ENCODE measurements at regions not wholly inside any gene's neighbourhood (a gene's known extent, or its start where the extent isn't known, plus 50 kb on each side); places are given as distances from the start of the nearest gene placed in this dataset.
A peak's percentile ranks its signal among the peaks of the same experiment; 100 is the strongest.

DNA sequence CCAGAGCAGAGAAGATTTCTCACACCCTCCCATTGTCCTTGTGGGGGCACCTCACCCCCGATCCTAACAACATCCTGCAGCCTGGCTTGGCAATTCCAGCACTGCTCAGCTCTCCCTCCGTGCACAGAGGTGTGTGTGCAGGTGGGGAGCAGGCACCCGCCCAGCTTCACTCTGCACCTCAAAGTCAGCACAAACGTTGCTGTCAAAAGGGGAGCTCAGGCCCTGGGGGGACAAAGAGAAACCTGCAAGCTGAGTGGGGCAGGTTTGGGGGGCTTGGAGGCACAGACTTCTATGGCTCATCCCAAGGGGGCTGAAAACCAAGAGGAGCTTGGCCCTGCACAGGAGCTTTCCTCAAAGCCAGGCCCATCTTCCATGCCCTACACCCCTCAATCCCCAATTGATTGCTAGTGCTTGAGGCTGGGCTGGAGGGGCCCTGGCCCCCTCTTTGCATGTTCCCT, 231.9 kb upstream of the TNRC6C start:
- Histone ChIP-seq H3K27me3 (no peaks in the 10 kb centered on the region), H3K9me3 (no peaks in the 10 kb centered on the region), H3K4me3 (no peak overlapping the region), H3K27ac (peak overlapping the region; percentile 77), H3K36me3 (no peaks in the 10 kb centered on the region), H3K4me1 (peaks cover 25% of the 10 kb centered on the region)
- intact Hi-C loops (cut with DNase I), result no loop called here
- TF ChIP-seq POLR2AphosphoS5 (IDR thresholded peaks at IDR 0.05; ENCODE audit: insufficient read depth in 1 of 2, low read depth in 1 of 2) (no peak), POLR2A (IDR thresholded peaks at IDR 0.05) (no peak)
- TF ChIP-seq, protein P1, sequence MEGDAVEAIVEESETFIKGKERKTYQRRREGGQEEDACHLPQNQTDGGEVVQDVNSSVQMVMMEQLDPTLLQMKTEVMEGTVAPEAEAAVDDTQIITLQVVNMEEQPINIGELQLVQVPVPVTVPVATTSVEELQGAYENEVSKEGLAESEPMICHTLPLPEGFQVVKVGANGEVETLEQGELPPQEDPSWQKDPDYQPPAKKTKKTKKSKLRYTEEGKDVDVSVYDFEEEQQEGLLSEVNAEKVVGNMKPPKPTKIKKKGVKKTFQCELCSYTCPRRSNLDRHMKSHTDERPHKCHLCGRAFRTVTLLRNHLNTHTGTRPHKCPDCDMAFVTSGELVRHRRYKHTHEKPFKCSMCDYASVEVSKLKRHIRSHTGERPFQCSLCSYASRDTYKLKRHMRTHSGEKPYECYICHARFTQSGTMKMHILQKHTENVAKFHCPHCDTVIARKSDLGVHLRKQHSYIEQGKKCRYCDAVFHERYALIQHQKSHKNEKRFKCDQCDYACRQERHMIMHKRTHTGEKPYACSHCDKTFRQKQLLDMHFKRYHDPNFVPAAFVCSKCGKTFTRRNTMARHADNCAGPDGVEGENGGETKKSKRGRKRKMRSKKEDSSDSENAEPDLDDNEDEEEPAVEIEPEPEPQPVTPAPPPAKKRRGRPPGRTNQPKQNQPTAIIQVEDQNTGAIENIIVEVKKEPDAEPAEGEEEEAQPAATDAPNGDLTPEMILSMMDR (IDR thresholded peaks at IDR 0.05), result no peak
- peak; percentile 84 to 91 for DNase-seq (ENCODE audit: extremely low spot score in 2 of 2)

DNA sequence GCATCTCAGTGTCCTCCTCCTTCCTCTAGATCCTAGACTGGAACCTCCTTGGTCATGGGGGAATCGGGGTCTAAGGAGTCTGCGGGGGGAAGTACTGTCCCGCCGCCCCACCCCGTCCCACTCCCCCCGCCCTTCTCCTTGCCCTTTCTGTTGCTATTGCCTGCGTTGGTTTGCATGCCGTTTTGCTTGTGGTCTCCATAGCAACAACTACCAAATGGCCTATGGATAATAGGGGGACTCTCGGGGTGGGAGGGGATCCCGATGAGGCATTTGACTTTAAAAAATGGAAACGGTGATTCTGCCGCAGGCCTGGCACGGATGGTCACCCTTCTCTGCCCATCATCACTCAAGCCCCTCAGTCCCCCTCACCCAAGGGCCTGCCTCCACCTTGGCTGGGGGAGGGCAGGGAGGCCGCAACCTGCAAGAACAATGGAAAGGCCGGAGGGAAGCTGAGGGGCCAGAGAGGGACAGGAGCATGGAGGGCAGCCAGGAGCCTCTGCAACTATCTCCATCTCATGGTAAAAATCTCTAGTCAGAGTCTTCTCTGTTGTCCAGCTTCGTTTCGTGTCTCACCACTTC, 231.4 kb upstream of the TNRC6C start:
- intact Hi-C loops (cut with DNase I), result no loop called here
- Histone ChIP-seq H3K4me1 (peaks cover 25% of the 10 kb centered on the region), H3K27ac (peak overlapping the region; percentile 77), H3K36me3 (no peaks in the 10 kb centered on the region), H3K27me3 (no peaks in the 10 kb centered on the region), H3K4me3 (no peak overlapping the region), H3K9me3 (no peaks in the 10 kb centered on the region)
- no peak for TF ChIP-seq POLR2A (IDR thresholded peaks at IDR 0.05)
- TF ChIP-seq, protein P1 (IDR thresholded peaks at IDR 0.05), result no peak
- TF ChIP-seq POLR2AphosphoS5 (IDR thresholded peaks at IDR 0.05; ENCODE audit: insufficient read depth in 1 of 2, low read depth in 1 of 2), result no peak
- peak in 1 of 2 donors; percentile 81 for DNase-seq (ENCODE audit: extremely low spot score in 2 of 2)

DNA sequence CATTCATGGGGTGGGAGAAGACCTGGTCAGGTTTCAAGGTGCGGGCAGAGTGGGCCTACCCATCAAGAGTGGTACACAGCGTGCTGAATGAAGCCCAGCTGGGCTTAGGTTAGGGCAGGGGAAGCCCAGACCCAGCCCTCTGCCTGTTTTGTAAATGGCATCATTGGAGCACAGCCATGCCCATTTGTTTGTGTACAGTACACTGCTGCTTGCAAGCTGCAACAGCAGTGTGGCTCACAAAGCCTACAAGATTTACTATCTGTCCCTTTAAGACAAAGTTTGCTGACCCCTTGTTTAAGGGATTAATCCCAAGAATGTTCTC, 230.1 kb upstream of the TNRC6C start:
- no peak for DNase-seq (ENCODE audit: extremely low spot score in 2 of 2)

DNA sequence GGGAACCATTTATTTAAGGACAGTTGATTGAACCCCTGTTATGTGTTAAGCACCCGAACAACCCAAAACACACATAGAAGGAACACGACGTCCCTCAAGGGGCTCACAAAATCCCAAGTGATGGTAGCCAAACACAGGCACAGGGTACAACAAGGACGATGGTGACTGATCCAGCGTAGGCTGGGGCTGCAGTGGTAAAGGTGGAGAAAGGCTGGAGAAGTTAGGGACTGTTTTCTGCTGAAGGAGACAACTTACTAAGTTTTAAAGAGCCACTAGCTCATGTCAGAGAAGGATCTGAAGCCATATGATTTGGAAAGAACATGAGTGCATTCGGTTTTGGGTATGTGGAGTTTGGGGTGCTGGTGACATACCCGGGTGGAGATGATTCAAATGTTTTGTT, 229.6 kb upstream of the TNRC6C start:
- Histone ChIP-seq H3K27me3 (no peaks in the 10 kb centered on the region), H3K4me3 (no peak overlapping the region), H3K4me1 (peaks cover 30% of the 10 kb centered on the region), H3K27ac (peak overlapping the region; percentile 77), H3K36me3 (no peaks in the 10 kb centered on the region), H3K9me3 (no peaks in the 10 kb centered on the region)
- intact Hi-C loops (cut with DNase I), result no loop called here
- peak in 1 of 2 donors; percentile 56 for DNase-seq (ENCODE audit: extremely low spot score in 2 of 2)
- TF ChIP-seq POLR2A (IDR thresholded peaks at IDR 0.05) (no peak), POLR2AphosphoS5 (IDR thresholded peaks at IDR 0.05; ENCODE audit: insufficient read depth in 1 of 2, low read depth in 1 of 2) (no peak)
- TF ChIP-seq, protein P1 (IDR thresholded peaks at IDR 0.05), result no peak

More for the DNA sequence above, 230.1 kb upstream of the TNRC6C start:
- no peaks in the 10 kb centered on the region for H3K36me3 ChIP-seq
- intact Hi-C loops (cut with DNase I), result no loop called here
- peaks cover 25% of the 10 kb centered on the region for H3K4me1 ChIP-seq
- no peaks in the 10 kb centered on the region for H3K9me3 ChIP-seq
- H3K27me3 ChIP-seq, result no peaks in the 10 kb centered on the region
- TF ChIP-seq, protein P1 (IDR thresholded peaks at IDR 0.05), result no peak
- H3K4me3 ChIP-seq, result no peak overlapping the region
- H3K27ac ChIP-seq, result peak overlapping the region; percentile 77

DNA sequence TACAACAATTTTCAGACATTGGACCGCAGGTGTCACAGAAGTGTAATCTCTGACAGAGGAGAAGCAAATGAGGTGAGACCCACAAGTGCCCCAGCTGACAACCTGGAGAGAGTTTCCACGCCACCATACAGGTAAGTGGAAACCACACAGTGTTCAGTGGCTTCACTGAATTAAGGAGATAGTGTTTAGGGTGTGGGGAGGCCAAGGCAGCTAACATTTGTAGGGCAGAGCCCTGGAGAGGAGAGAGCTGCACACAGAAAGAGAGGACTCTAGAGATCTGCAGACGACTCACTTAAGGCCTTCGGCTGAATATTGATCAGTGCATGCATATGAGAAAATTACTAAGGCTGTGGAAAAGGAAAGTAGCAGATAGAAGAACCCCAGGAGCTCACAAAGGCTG, 228.9 kb upstream of the TNRC6C start:
- no peaks in the 10 kb centered on the region for H3K9me3 ChIP-seq
- intact Hi-C loops (cut with DNase I), result no loop called here
- H3K4me3 ChIP-seq, result no peak overlapping the region
- TF ChIP-seq POLR2AphosphoS5 (IDR thresholded peaks at IDR 0.05; ENCODE audit: insufficient read depth in 1 of 2, low read depth in 1 of 2) (no peak), POLR2A (IDR thresholded peaks at IDR 0.05) (no peak)
- TF ChIP-seq, protein P1 (IDR thresholded peaks at IDR 0.05), result no peak
- no peak overlapping the region for H3K27ac ChIP-seq
- DNase-seq (ENCODE audit: extremely low spot score in 2 of 2), result peak; percentile 52 to 67
- H3K4me1 ChIP-seq, result peaks cover 37% of the 10 kb centered on the region
- H3K27me3 ChIP-seq, result no peaks in the 10 kb centered on the region
- no peaks in the 10 kb centered on the region for H3K36me3 ChIP-seq

Measured in vagina (tissue), 2 donors.